ENCODE measurements at regions not wholly inside any gene's neighbourhood (a gene's known extent, or its start where the extent isn't known, plus 50 kb on each side); places are given as distances from the start of the nearest gene placed in this dataset.

- WGBS: 93% methylated on average over 21 of the region's 21 CpGs
- Histone ChIP-seq H3K27ac (ENCODE audit: low read depth, low read length) (no peak overlapping the region), H3K27me3 (ENCODE audit: insufficient read depth, low read length) (no peaks in the 10 kb centered on the region), H3K9ac (ENCODE audit: low read depth, low read length) (no peak overlapping the region), H3K9me3 (ENCODE audit: insufficient read depth, low read depth, low read length) (no peaks in the 10 kb centered on the region), H3K36me3 (ENCODE audit: insufficient read depth, low read length) (no peaks in the 10 kb centered on the region), H3K4me1 (ENCODE audit: insufficient read depth, low read length) (no peaks in the 10 kb centered on the region), H3K4me3 (ENCODE audit: low read length) (no peak overlapping the region)
Measured at GRCh38 chr4:19455850-19456602, 795.7 kb upstream of the SLIT2 start.

GRCh38 chr4:19455196-19455595, 796.5 kb upstream of the SLIT2 start:
- no peaks in the 10 kb centered on the region for H3K4me1 ChIP-seq (ENCODE audit: insufficient read depth, low read length)
- 96% methylated on average over 14 of the region's 14 CpGs for WGBS
- no peak overlapping the region for H3K27ac ChIP-seq (ENCODE audit: low read depth, low read length)
- H3K9me3 ChIP-seq (ENCODE audit: insufficient read depth, low read depth, low read length): no peaks in the 10 kb centered on the region
- no peak overlapping the region for H3K4me3 ChIP-seq (ENCODE audit: low read length)
- H3K36me3 ChIP-seq (ENCODE audit: insufficient read depth, low read length): no peaks in the 10 kb centered on the region
- H3K9ac ChIP-seq (ENCODE audit: low read depth, low read length): no peak overlapping the region
- no peaks in the 10 kb centered on the region for H3K27me3 ChIP-seq (ENCODE audit: insufficient read depth, low read length)

GRCh38 chr4:19438233-19438632, 813.5 kb upstream of the SLIT2 start:
- H3K4me3 ChIP-seq (ENCODE audit: low read length): no peak overlapping the region
- H3K27me3 ChIP-seq (ENCODE audit: insufficient read depth, low read length): no peaks in the 10 kb centered on the region
- peaks cover 34% of the 10 kb centered on the region for H3K9me3 ChIP-seq (ENCODE audit: insufficient read depth, low read depth, low read length)
- H3K9ac ChIP-seq (ENCODE audit: low read depth, low read length): no peak overlapping the region
- WGBS: no CpG with 5 or more reads among the region's 1 CpG
- H3K4me1 ChIP-seq (ENCODE audit: insufficient read depth, low read length): no peaks in the 10 kb centered on the region
- H3K27ac ChIP-seq (ENCODE audit: low read depth, low read length): no peak overlapping the region
- H3K36me3 ChIP-seq (ENCODE audit: insufficient read depth, low read length): no peaks in the 10 kb centered on the region

- Histone ChIP-seq H3K27me3 (ENCODE audit: insufficient read depth, low read length) (peaks cover 11% of the 10 kb centered on the region), H3K4me3 (ENCODE audit: low read length) (no peak overlapping the region), H3K9me3 (ENCODE audit: insufficient read depth, low read depth, low read length) (peaks cover 42% of the 10 kb centered on the region), H3K4me1 (ENCODE audit: insufficient read depth, low read length) (no peaks in the 10 kb centered on the region), H3K27ac (ENCODE audit: low read depth, low read length) (no peak overlapping the region), H3K9ac (ENCODE audit: low read depth, low read length) (no peak overlapping the region), H3K36me3 (ENCODE audit: insufficient read depth, low read length) (no peaks in the 10 kb centered on the region)
- 85% methylated on average over 2 of the region's 2 CpGs for WGBS
Measured at GRCh38 chr4:19437008-19437407, 814.7 kb upstream of the SLIT2 start.

GRCh38 chr4:19429684-19430083, 822.0 kb upstream of the SLIT2 start:
- WGBS: 25% methylated on average over 4 of the region's 4 CpGs
- no peak overlapping the region for H3K4me3 ChIP-seq (ENCODE audit: low read length)
- H3K4me1 ChIP-seq (ENCODE audit: insufficient read depth, low read length): no peaks in the 10 kb centered on the region
- peaks cover 41% of the 10 kb centered on the region for H3K9me3 ChIP-seq (ENCODE audit: insufficient read depth, low read depth, low read length)
- no peak overlapping the region for H3K27ac ChIP-seq (ENCODE audit: low read depth, low read length)
- no peak overlapping the region for H3K9ac ChIP-seq (ENCODE audit: low read depth, low read length)
- peaks cover 79% of the 10 kb centered on the region for H3K27me3 ChIP-seq (ENCODE audit: insufficient read depth, low read length)
- no peaks in the 10 kb centered on the region for H3K36me3 ChIP-seq (ENCODE audit: insufficient read depth, low read length)

GRCh38 chr4:19425146-19425545, 826.6 kb upstream of the SLIT2 start:
- H3K4me3 ChIP-seq (ENCODE audit: low read length): no peak overlapping the region
- H3K4me1 ChIP-seq (ENCODE audit: insufficient read depth, low read length): no peaks in the 10 kb centered on the region
- no peaks in the 10 kb centered on the region for H3K36me3 ChIP-seq (ENCODE audit: insufficient read depth, low read length)
- H3K9me3 ChIP-seq (ENCODE audit: insufficient read depth, low read depth, low read length): peaks cover 15% of the 10 kb centered on the region; the same call in 1 of the 2 replicates
- no peak overlapping the region for H3K9ac ChIP-seq (ENCODE audit: low read depth, low read length)
- H3K27me3 ChIP-seq (ENCODE audit: insufficient read depth, low read length): peaks cover 65% of the 10 kb centered on the region
- no peak overlapping the region for H3K27ac ChIP-seq (ENCODE audit: low read depth, low read length)

- Histone ChIP-seq H3K4me1 (ENCODE audit: insufficient read depth, low read length) (no peaks in the 10 kb centered on the region), H3K27me3 (ENCODE audit: insufficient read depth, low read length) (no peaks in the 10 kb centered on the region), H3K9ac (ENCODE audit: low read depth, low read length) (no peak overlapping the region), H3K4me3 (ENCODE audit: low read length) (no peak overlapping the region), H3K9me3 (ENCODE audit: insufficient read depth, low read depth, low read length) (no peaks in the 10 kb centered on the region), H3K36me3 (ENCODE audit: insufficient read depth, low read length) (no peaks in the 10 kb centered on the region), H3K27ac (ENCODE audit: low read depth, low read length) (no peak overlapping the region)
- 39% methylated on average over 2 of the region's 2 CpGs for WGBS
Measured at GRCh38 chr4:19417256-19417655, 834.4 kb upstream of the SLIT2 start.

- no peaks in the 10 kb centered on the region for H3K27me3 ChIP-seq (ENCODE audit: insufficient read depth, low read length)
- H3K4me3 ChIP-seq (ENCODE audit: low read length): no peak overlapping the region
- H3K4me1 ChIP-seq (ENCODE audit: insufficient read depth, low read length): no peaks in the 10 kb centered on the region
- H3K27ac ChIP-seq (ENCODE audit: low read depth, low read length): no peak overlapping the region
- H3K36me3 ChIP-seq (ENCODE audit: insufficient read depth, low read length): no peaks in the 10 kb centered on the region
- H3K9ac ChIP-seq (ENCODE audit: low read depth, low read length): no peak overlapping the region
- H3K9me3 ChIP-seq (ENCODE audit: insufficient read depth, low read depth, low read length): no peaks in the 10 kb centered on the region
Measured at GRCh38 chr4:19416146-19416545, 835.6 kb upstream of the SLIT2 start.

- no peaks in the 10 kb centered on the region for H3K9me3 ChIP-seq (ENCODE audit: insufficient read depth, low read depth, low read length)
- WGBS: 55% methylated on average over 1 of the region's 1 CpG
- H3K27ac ChIP-seq (ENCODE audit: low read depth, low read length): no peak overlapping the region
- H3K9ac ChIP-seq (ENCODE audit: low read depth, low read length): no peak overlapping the region
- no peaks in the 10 kb centered on the region for H3K36me3 ChIP-seq (ENCODE audit: insufficient read depth, low read length)
- no peak overlapping the region for H3K4me3 ChIP-seq (ENCODE audit: low read length)
- H3K4me1 ChIP-seq (ENCODE audit: insufficient read depth, low read length): no peaks in the 10 kb centered on the region
- H3K27me3 ChIP-seq (ENCODE audit: insufficient read depth, low read length): no peaks in the 10 kb centered on the region
Measured at GRCh38 chr4:19408490-19408889, 843.2 kb upstream of the SLIT2 start.

GRCh38 chr4:19406789-19407188, 844.9 kb upstream of the SLIT2 start:
- Histone ChIP-seq H3K36me3 (ENCODE audit: insufficient read depth, low read length) (no peaks in the 10 kb centered on the region), H3K9me3 (ENCODE audit: insufficient read depth, low read depth, low read length) (no peaks in the 10 kb centered on the region), H3K4me1 (ENCODE audit: insufficient read depth, low read length) (no peaks in the 10 kb centered on the region), H3K4me3 (ENCODE audit: low read length) (no peak overlapping the region), H3K27ac (ENCODE audit: low read depth, low read length) (no peak overlapping the region), H3K27me3 (ENCODE audit: insufficient read depth, low read length) (no peaks in the 10 kb centered on the region), H3K9ac (ENCODE audit: low read depth, low read length) (no peak overlapping the region)

- H3K9ac ChIP-seq (ENCODE audit: low read depth, low read length): no peak overlapping the region
- no peak overlapping the region for H3K27ac ChIP-seq (ENCODE audit: low read depth, low read length)
- H3K4me3 ChIP-seq (ENCODE audit: low read length): no peak overlapping the region
- 87% methylated on average over 5 of the region's 5 CpGs for WGBS
- no peaks in the 10 kb centered on the region for H3K9me3 ChIP-seq (ENCODE audit: insufficient read depth, low read depth, low read length)
- H3K4me1 ChIP-seq (ENCODE audit: insufficient read depth, low read length): no peaks in the 10 kb centered on the region
- H3K36me3 ChIP-seq (ENCODE audit: insufficient read depth, low read length): no peaks in the 10 kb centered on the region
- no peaks in the 10 kb centered on the region for H3K27me3 ChIP-seq (ENCODE audit: insufficient read depth, low read length)
Measured at GRCh38 chr4:19403786-19404370, 847.8 kb upstream of the SLIT2 start.

Data from HUES64 (cell line).